ENCODE measurements at regions not wholly inside any gene's neighbourhood (a gene's known extent, or its start where the extent isn't known, plus 50 kb on each side); places are given as distances from the start of the nearest gene placed in this dataset.

- H3K27me3 ChIP-seq (ENCODE audit: control insufficient read depth in 2 of 2, insufficient read depth in 2 of 2, low read length in 2 of 2), result peaks cover 3 to 20% of the 10 kb centered on the region in 2 experiments; a peak in 4 of 5 replicates
- no peaks in the 10 kb centered on the region for H3K9me1 ChIP-seq (ENCODE audit: control insufficient read depth, insufficient read depth, low read length)
- intact Hi-C loops (cut with micrococcal nuclease) (no loop called here), in situ Hi-C loops (cut with MboI) (no loop called here)
- H3K9ac ChIP-seq (ENCODE audit: insufficient read depth in 1 of 2, low read depth in 2 of 2, low read length in 2 of 2), result no peak overlapping the region
- H3K4me3 ChIP-seq, result no peak overlapping the region
- no peak overlapping the region for H2AFZ ChIP-seq (ENCODE audit: low read depth, low read length)
- no peaks in the 10 kb centered on the region for H3K36me3 ChIP-seq (ENCODE audit: control insufficient read depth, insufficient read depth, low read length)
- no peak overlapping the region for H3K27ac ChIP-seq (ENCODE audit: extremely low read depth, low read depth, low read length)
- TF ChIP-seq RAD21 (CRISPR knock-in tag; conservative IDR thresholded peaks at IDR 0.05 in 1 of 2, IDR thresholded peaks at IDR 0.05 in 1 of 2) (no peak), RFX1 (IDR thresholded peaks at IDR 0.05) (peak; percentile 57), ZNF655 (CRISPR knock-in tag; IDR thresholded peaks at IDR 0.05) (no peak), COPS2 (conservative IDR thresholded peaks at IDR 0.05) (no peak), CTBP1 (IDR thresholded peaks at IDR 0.05; ENCODE audit: borderline replicate concordance) (peak; percentile 44; the same call in 1 of the 2 replicates), ZBTB34 (CRISPR knock-in tag; IDR thresholded peaks at IDR 0.05) (no peak)
- no peak for ATAC-seq
- no peak for DNase-seq (ENCODE audit: extremely low read depth in 1 of 4, low spot score in 3 of 4)
- no peak for FAIRE-seq
- H3K4me2 ChIP-seq (ENCODE audit: insufficient read depth, low read length), result no peak overlapping the region
- BruUV-seq (replicated peaks), result no TSS peak
- CTCF ChIA-PET (ENCODE audit: low intra/inter-chr PET ratio), result no interaction called here
- POLR2A ChIA-PET, result interaction anchor here (0.6 to 1.5 kb wide), 2 partner anchors 11 to 429 kb away, joined by 3 read pairs; no protein-coding TSS in a partner anchor
- H3K79me2 ChIP-seq (ENCODE audit: control insufficient read depth, insufficient read depth, low read length), result no peaks in the 10 kb centered on the region
- no peaks in the 10 kb centered on the region for H3K9me3 ChIP-seq (replicated peaks; ENCODE audit: control insufficient read depth, insufficient read depth, low read depth, low read length)
- H4K20me1 ChIP-seq (replicated peaks; ENCODE audit: control insufficient read depth, insufficient read depth, low read length), result no peaks in the 10 kb centered on the region; the same call in 1 of the 2 replicates
- H3K4me1 ChIP-seq (replicated peaks in 1 of 2; ENCODE audit: control insufficient read depth in 2 of 2, insufficient read depth in 2 of 2, low read length in 2 of 2), result peaks cover 0 to 8% of the 10 kb centered on the region in 2 experiments; a peak in 3 of 5 replicates
- WGBS (ENCODE audit: insufficient coverage, low coverage, missing lambda C conversion rate), result 24% methylated on average over 10 of the region's 10 CpGs
These were observed 281.9 kb upstream of the POU3F1 start for GRCh38 chr1:38328278-38329035.

Measured in K562 (cell line).